K562 (cell line): ENCODE measurements at regions not wholly inside any gene's neighbourhood (a gene's known extent, or its start where the extent isn't known, plus 50 kb on each side); places are given as distances from the start of the nearest gene placed in this dataset.
A peak's percentile ranks its signal among the peaks of the same experiment; 100 is the strongest.

Source experiments
- ATAC-seq: fragments of 200-7000 bp; cut with Tn5 transposase; 3 replicates; pipeline ENCODE4 v1.9.1; 2020; ENCODE audit warnings: moderate library complexity
- BruUV-seq: library from RNA; stranded (reverse); fragments of 400-500 nt; replicated peaks from 2 replicates; lab custom pipeline; 2021; lab: Mats Ljungman, UMichigan
- CTCF ChIA-PET: fragments of 300-600 bp; formaldehyde crosslinking; extraction: SDS; loops from one replicate; lab custom pipeline; 2021; ENCODE audit warnings: low intra/inter-chr PET ratio; lab: Yijun Ruan, JAX
- POLR2A ChIA-PET: fragments of 300-600, 350-650 bp; sonication (Branson Sonifier 250); formaldehyde crosslinking; extraction: SDS; loops from one replicate; lab custom pipeline; 2021; ENCODE audit warnings: antibody characterized with exemption, inconsistent platforms; lab: Yijun Ruan, JAX
- DNase-seq, 4 experiments: peaks; one replicate each; pipeline versions ENCODE4 v3.0.0 to v3.0.0-alpha.2; 2011 to 2018; ENCODE audit warnings: low spot score in 3 of 4, mixed read lengths in 3 of 4; ENCODE audit errors: extremely low read depth in 1 of 4
- FAIRE-seq: peaks from 2 replicates; lab custom pipeline; 2011; peaks lifted over from hg19 to GRCh38; lab: Jason Lieb, UNC
- H2AFZ ChIP-seq: 2 replicates; pipeline ENCODE4 v1.6.0; 2011; ENCODE audit warnings: low read depth, low read length, control low read depth, inconsistent platforms
- H3K27ac ChIP-seq: fragments of 200-600 bp; 3 replicates; pipeline ENCODE4 v1.8.0; 2011; ENCODE audit warnings: low read depth, mild to moderate bottlenecking, control low read depth, inconsistent platforms, low read length, moderate library complexity, mixed read lengths; ENCODE audit errors: extremely low read depth
- H3K27me3 ChIP-seq, 2 experiments: fragments of 300-600 bp in 1 of 2; 2 replicates in 1 of 2; 3 replicates in 1 of 2; pipeline versions ENCODE4 v1.6.0 to v1.8.0; 2011; ENCODE audit warnings: inconsistent platforms in 2 of 2, low read length in 2 of 2, mild to moderate bottlenecking in 1 of 2, mixed read lengths in 1 of 2, moderate library complexity in 1 of 2; ENCODE audit not compliant: control insufficient read depth in 2 of 2, insufficient read depth in 2 of 2
- H3K36me3 ChIP-seq: fragments of 300-600 bp; 3 replicates; pipeline ENCODE4 v1.8.0; 2011; ENCODE audit warnings: mild to moderate bottlenecking, low read length, inconsistent platforms; ENCODE audit not compliant: control insufficient read depth, insufficient read depth
- H3K4me1 ChIP-seq, 2 experiments: fragments of 200-600 bp in 1 of 2; replicated peaks in 1 of 2; 2 replicates in 1 of 2; 3 replicates in 1 of 2; pipeline versions ENCODE4 v1.5.1 to v1.8.0; 2011; ENCODE audit warnings: inconsistent platforms in 2 of 2, low read length in 2 of 2, mild to moderate bottlenecking in 1 of 2, mixed read lengths in 1 of 2, moderate library complexity in 1 of 2; ENCODE audit not compliant: control insufficient read depth in 2 of 2, insufficient read depth in 2 of 2
- H3K4me2 ChIP-seq: 2 replicates; pipeline ENCODE4 v1.6.1; 2011; ENCODE audit warnings: low read length, control low read depth, inconsistent platforms, mixed read lengths; ENCODE audit not compliant: insufficient read depth
- H3K4me3 ChIP-seq: fragments of 200-600 bp; sonication (generic), shearing (Covaris generic); 2 replicates; pipeline ENCODE4 v1.5.1; 2016; ENCODE audit warnings: control low read depth, inconsistent platforms
- H3K79me2 ChIP-seq: fragments of 200-600 bp; 3 replicates; pipeline ENCODE4 v1.8.0; 2011; ENCODE audit warnings: low read length, inconsistent platforms; ENCODE audit not compliant: control insufficient read depth, insufficient read depth
- H3K9ac ChIP-seq, 2 experiments: 2 replicates each; pipeline versions ENCODE4 v1.6.0 to v1.6.1; 2011; ENCODE audit warnings: low read depth in 2 of 2, low read length in 2 of 2, control low read depth in 1 of 2, inconsistent platforms in 1 of 2, mild to moderate bottlenecking in 1 of 2, mixed read lengths in 1 of 2; ENCODE audit not compliant: insufficient read depth in 1 of 2
- H3K9me1 ChIP-seq: one replicate; pipeline ENCODE4 v1.6.0; 2011; ENCODE audit warnings: inconsistent platforms, mild to moderate bottlenecking, low read length, moderate library complexity; ENCODE audit not compliant: control insufficient read depth, insufficient read depth
- H3K9me3 ChIP-seq: replicated peaks from 2 replicates; pipeline ENCODE4 v1.5.1; 2011; ENCODE audit warnings: low read depth, low read length, inconsistent platforms; ENCODE audit not compliant: control insufficient read depth, insufficient read depth
- H4K20me1 ChIP-seq: replicated peaks from 2 replicates; pipeline ENCODE4 v1.6.1; 2011; ENCODE audit warnings: low read length, inconsistent platforms, mixed read lengths; ENCODE audit not compliant: control insufficient read depth, insufficient read depth
- ELF1 ChIP-seq: fragments of 200-800 bp; sonication (Bioruptor generic); IDR thresholded peaks from 2 replicates; pipeline ENCODE4 v1.6.1; 2016; ENCODE audit warnings: missing genetic modification characterization, missing compliant biosample characterization
- PRDM10 ChIP-seq: fragments of 450-650 bp; IDR thresholded peaks from 2 replicates; pipeline ENCODE4 v1.6.1; 2018; ENCODE audit not compliant: partially characterized antibody
- PTRF ChIP-seq: fragments of 450-650 bp; IDR thresholded peaks from 2 replicates; pipeline ENCODE4 v1.6.1; 2016; ENCODE audit warnings: mild to moderate bottlenecking, missing genetic modification characterization, missing compliant biosample characterization
- TEAD2 ChIP-seq: fragments of 450-650 bp; IDR thresholded peaks from 2 replicates; pipeline ENCODE4 v1.6.1; 2016; ENCODE audit warnings: missing genetic modification characterization, control low read depth, missing compliant biosample characterization
- ZFP1 ChIP-seq: fragments of 450-650 bp; formaldehyde crosslinking; IDR thresholded peaks from 2 replicates; pipeline ENCODE4 v1.4.0; 2020; ENCODE audit warnings: mild to moderate bottlenecking, mixed read lengths
- WGBS: fragments of 100-300 bp; shearing (Covaris generic); methylation state at CpG from one replicate; pipeline ENCODE4 v1.1.6; 2016; ENCODE audit warnings: low coverage, mixed read lengths; ENCODE audit not compliant: insufficient coverage; ENCODE audit errors: missing lambda C conversion rate; 5-methylcytosine and 5-hydroxymethylcytosine counted together
- in situ Hi-C: fragments of 300-500 bp; cut with MboI; formaldehyde crosslinking; loops from 4 replicates; pipeline ENCODE4 v1.15.0; 2018; ENCODE audit warnings: inconsistent platforms, mixed read lengths
- intact Hi-C: fragments of 100-400 bp; cut with micrococcal nuclease; formaldehyde crosslinking; loops from 2 replicates; pipeline ENCODE4 v1.14.2; 2022

DNA sequence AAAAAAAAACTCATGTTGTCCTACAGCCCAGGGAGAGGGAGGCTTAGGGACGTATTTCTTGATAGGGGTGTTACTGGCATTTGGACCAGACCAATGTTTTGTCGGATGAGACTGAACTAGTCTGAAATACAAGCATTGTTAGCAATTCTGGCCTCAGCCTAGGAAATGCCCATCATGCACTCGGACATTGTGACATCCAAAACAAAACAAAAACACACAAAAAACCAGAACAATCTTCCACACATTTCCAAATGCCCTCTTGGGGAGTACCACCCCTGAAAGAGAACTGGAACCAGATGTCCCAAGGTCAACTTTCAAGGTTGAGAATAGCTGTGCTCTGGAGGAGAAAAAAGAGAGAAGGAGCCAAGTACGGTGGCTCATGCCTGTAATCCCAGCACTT, 299.1 kb upstream of the JARID2 start:
- no peaks in the 10 kb centered on the region for H3K36me3 ChIP-seq
- TF ChIP-seq PRDM10 (peak; percentile 63), ZFP1 (CRISPR knock-in tag) (no peak), PTRF (no peak), ELF1 (tag) (no peak), TEAD2 (tag) (no peak)
- no peak overlapping the region for H3K27ac ChIP-seq
- peaks cover 9 to 15% of the 10 kb centered on the region in 2 experiments; a peak in 4 of 5 replicates for H3K4me1 ChIP-seq
- H3K27me3 ChIP-seq: no peaks in the 10 kb centered on the region
- H3K79me2 ChIP-seq: no peaks in the 10 kb centered on the region
- no peak for ATAC-seq
- H3K9me3 ChIP-seq: no peaks in the 10 kb centered on the region
- no peak overlapping the region for H3K4me3 ChIP-seq
- in situ Hi-C loops (no loop called here), intact Hi-C loops (no loop called here)
- BruUV-seq: no TSS peak
- no peak for FAIRE-seq
- 54% methylated on average over 4 of the region's 4 CpGs for whole genome bisulfite sequencing
- H3K9me1 ChIP-seq: no peaks in the 10 kb centered on the region
- H4K20me1 ChIP-seq: no peaks in the 10 kb centered on the region
- H3K4me2 ChIP-seq: no peak overlapping the region
- POLR2A ChIA-PET: no interaction called here
- CTCF ChIA-PET: no interaction called here
- no peak overlapping the region for H2AFZ ChIP-seq
- DNase-seq: no peak
- H3K9ac ChIP-seq: no peak overlapping the region
